GM12878 (cell line): ENCODE measurements at regions not wholly inside any gene's neighbourhood (a gene's known extent, or its start where the extent isn't known, plus 50 kb on each side); places are given as distances from the start of the nearest gene placed in this dataset.

Experiments used
- ATAC-seq: fragments of 200-7000 bp; cut with Tn5 transposase; 3 replicates; pipeline ENCODE4 v1.9.1; 2020; ENCODE audit warnings: mild to moderate bottlenecking, moderate library complexity
- BruUV-seq: library from RNA; stranded (reverse); fragments of 400-500 nt; replicated peaks from 2 replicates; lab custom pipeline; 2021; lab: Mats Ljungman, UMichigan
- CTCF ChIA-PET: fragments of 300-600 bp; sonication (Branson Sonifier 250); formaldehyde crosslinking; extraction: SDS; loops from one replicate; lab custom pipeline; 2021; ENCODE audit warnings: inconsistent platforms; lab: Yijun Ruan, JAX
- POLR2A ChIA-PET: fragments of 350-600 bp; formaldehyde crosslinking; extraction: SDS; loops from one replicate; lab custom pipeline; 2021; ENCODE audit warnings: inconsistent platforms; lab: Charles Lee
- RAD21 ChIA-PET: fragments of 300-600 bp; sonication (Branson Sonifier 250); formaldehyde crosslinking; loops from one replicate; lab custom pipeline; 2023; ENCODE audit warnings: antibody characterized with exemption; ENCODE audit not compliant: unreplicated experiment; lab: Charles Lee
- SMC1A ChIA-PET: fragments of 300-600 bp; sonication (Branson Sonifier 250); formaldehyde crosslinking; loops from one replicate; lab custom pipeline; 2023; ENCODE audit not compliant: unreplicated experiment, uncharacterized antibody; lab: Charles Lee
- DNase-seq: peaks from one replicate; pipeline ENCODE4 v3.0.0-alpha.2; 2011; ENCODE audit warnings: low read depth, low spot score
- FAIRE-seq: peaks from 3 replicates; lab custom pipeline; 2011; peaks lifted over from hg19 to GRCh38; lab: Jason Lieb, UNC
- H2AFZ ChIP-seq: 2 replicates; pipeline ENCODE4 v1.6.0; 2011; ENCODE audit warnings: low read depth, low read length, control low read depth; ENCODE audit not compliant: control insufficient read depth
- H3K27ac ChIP-seq: 2 replicates; pipeline ENCODE4 v1.5.1; 2011; ENCODE audit warnings: control low read depth; ENCODE audit not compliant: control insufficient read depth, insufficient read depth
- H3K27me3 ChIP-seq, 2 experiments: replicated peaks in 1 of 2; 2 replicates each; pipeline versions ENCODE4 v1.6.0 to v1.6.1; 2011; ENCODE audit warnings: low read length in 1 of 2; ENCODE audit not compliant: control insufficient read depth in 2 of 2, insufficient read depth in 2 of 2
- H3K36me3 ChIP-seq, 2 experiments: 2 replicates each; pipeline ENCODE4 v1.5.1; 2011; ENCODE audit warnings: low read length in 1 of 2; ENCODE audit not compliant: control insufficient read depth in 2 of 2, insufficient read depth in 2 of 2
- H3K4me1 ChIP-seq: 2 replicates; pipeline ENCODE4 v1.6.1; 2011; ENCODE audit warnings: mild to moderate bottlenecking, low read length, moderate library complexity, mixed read lengths; ENCODE audit not compliant: control insufficient read depth, insufficient read depth
- H3K4me2 ChIP-seq: 2 replicates; pipeline ENCODE4 v1.6.0; 2011; ENCODE audit warnings: control low read depth; ENCODE audit not compliant: control insufficient read depth, insufficient read depth
- H3K4me3 ChIP-seq: fragments of 200-600 bp; sonication (generic); 2 replicates; pipeline ENCODE4 v1.5.1; 2016
- H3K79me2 ChIP-seq: 2 replicates; pipeline ENCODE4 v1.6.0; 2011; ENCODE audit warnings: low read length; ENCODE audit not compliant: control insufficient read depth, insufficient read depth
- H3K9ac ChIP-seq: 2 replicates; pipeline ENCODE4 v1.8.0; 2011; ENCODE audit warnings: low read length, control low read depth, mixed read lengths; ENCODE audit not compliant: control insufficient read depth, insufficient read depth
- H3K9me3 ChIP-seq: replicated peaks from 3 replicates; pipeline ENCODE4 v1.5.1; 2011; ENCODE audit warnings: mild to moderate bottlenecking, low read length; ENCODE audit not compliant: control insufficient read depth, insufficient read depth
- H4K20me1 ChIP-seq: 2 replicates; pipeline ENCODE4 v1.6.0; 2011; ENCODE audit not compliant: control insufficient read depth, insufficient read depth
- ETV6 ChIP-seq, 2 experiments: fragments of 450-650 bp in 1 of 2; IDR thresholded peaks in 1 of 2; conservative IDR thresholded peaks in 1 of 2; 2 replicates each; pipeline ENCODE4 v1.6.1; 2014; ENCODE audit warnings: antibody characterized with exemption in 1 of 2, borderline replicate concordance in 1 of 2, low read depth in 1 of 2, mild to moderate bottlenecking in 1 of 2, moderate library complexity in 1 of 2
- RUNX3 ChIP-seq: IDR thresholded peaks from 2 replicates; pipeline ENCODE4 v1.6.1; 2012; ENCODE audit warnings: low read length, inconsistent platforms
- STAT3 ChIP-seq: IDR thresholded peaks from 2 replicates; pipeline ENCODE4 v1.6.1; 2011; ENCODE audit warnings: low read depth, low read length, improper control_type of control experiment
- WGBS: methylation state at CpG from one replicate; pipeline ENCODE4 v1.1.6; 2016; ENCODE audit warnings: low lambda C conversion rate; ENCODE audit not compliant: insufficient replicate concordance, insufficient coverage; ENCODE audit errors: missing lambda C conversion rate; 5-methylcytosine and 5-hydroxymethylcytosine counted together
- in situ Hi-C: fragments of 300-500 bp; cut with MboI; formaldehyde crosslinking; loops from 9 replicates; pipeline ENCODE4 v1.14.3; 2018; ENCODE audit warnings: mixed read lengths
- intact Hi-C: fragments of 100-400 bp; cut with micrococcal nuclease; formaldehyde crosslinking; loops from one replicate; pipeline ENCODE4 v1.14.2; 2022; ENCODE audit not compliant: unreplicated experiment
- TF ChIP-seq, protein P1 (sequence below): fragments of 450-650 bp; IDR thresholded peaks from 2 replicates; pipeline ENCODE4 v1.6.1; 2016; ENCODE audit warnings: mild to moderate bottlenecking, moderate library complexity, borderline replicate concordance

DNA sequence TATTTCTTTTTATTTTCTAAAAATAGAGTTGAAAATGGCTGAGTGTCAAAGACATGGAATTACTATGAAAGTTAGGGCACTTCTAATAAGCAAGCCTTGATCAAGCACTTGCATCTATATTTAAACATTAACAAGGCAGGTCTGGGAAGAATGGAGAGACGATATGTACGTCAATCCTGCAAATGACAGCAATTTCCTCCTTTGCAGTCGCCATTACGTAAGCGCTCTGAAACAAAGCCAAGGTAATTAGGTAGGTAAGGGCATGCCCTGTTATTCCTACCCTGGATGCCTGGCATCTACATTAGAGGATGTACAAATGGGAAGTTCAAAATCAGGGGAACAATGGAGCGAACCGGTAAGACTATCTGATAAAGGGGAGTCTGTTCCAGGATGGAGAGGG, 664.0 kb upstream of the ARGLU1 start:
- WGBS = 61% methylated on average over 7 of the region's 7 CpGs
- POLR2A ChIA-PET = no interaction called here

GRCh38 chr13:107223867-107224266, 655.9 kb upstream of the ARGLU1 start:
- intact Hi-C loops (no loop called here), in situ Hi-C loops (no loop called here)
- Histone ChIP-seq H3K4me2 (no peak overlapping the region), H3K79me2 (no peaks in the 10 kb centered on the region), H4K20me1 (no peaks in the 10 kb centered on the region), H3K4me1 (no peaks in the 10 kb centered on the region), H3K4me3 (no peak overlapping the region), H3K9ac (no peak overlapping the region), H2AFZ (no peak overlapping the region), H3K27me3 (no peaks in the 10 kb centered on the region), H3K27ac (no peak overlapping the region), H3K9me3 (no peaks in the 10 kb centered on the region), H3K36me3 (no peaks in the 10 kb centered on the region)
- RAD21 ChIA-PET = no interaction called here
- no peak for DNase-seq
- SMC1A ChIA-PET = no interaction called here
- no TSS peak for BruUV-seq
- POLR2A ChIA-PET = no interaction called here
- no peak for ATAC-seq
- FAIRE-seq = no peak
- CTCF ChIA-PET = no interaction called here
- TF ChIP-seq, protein P1, sequence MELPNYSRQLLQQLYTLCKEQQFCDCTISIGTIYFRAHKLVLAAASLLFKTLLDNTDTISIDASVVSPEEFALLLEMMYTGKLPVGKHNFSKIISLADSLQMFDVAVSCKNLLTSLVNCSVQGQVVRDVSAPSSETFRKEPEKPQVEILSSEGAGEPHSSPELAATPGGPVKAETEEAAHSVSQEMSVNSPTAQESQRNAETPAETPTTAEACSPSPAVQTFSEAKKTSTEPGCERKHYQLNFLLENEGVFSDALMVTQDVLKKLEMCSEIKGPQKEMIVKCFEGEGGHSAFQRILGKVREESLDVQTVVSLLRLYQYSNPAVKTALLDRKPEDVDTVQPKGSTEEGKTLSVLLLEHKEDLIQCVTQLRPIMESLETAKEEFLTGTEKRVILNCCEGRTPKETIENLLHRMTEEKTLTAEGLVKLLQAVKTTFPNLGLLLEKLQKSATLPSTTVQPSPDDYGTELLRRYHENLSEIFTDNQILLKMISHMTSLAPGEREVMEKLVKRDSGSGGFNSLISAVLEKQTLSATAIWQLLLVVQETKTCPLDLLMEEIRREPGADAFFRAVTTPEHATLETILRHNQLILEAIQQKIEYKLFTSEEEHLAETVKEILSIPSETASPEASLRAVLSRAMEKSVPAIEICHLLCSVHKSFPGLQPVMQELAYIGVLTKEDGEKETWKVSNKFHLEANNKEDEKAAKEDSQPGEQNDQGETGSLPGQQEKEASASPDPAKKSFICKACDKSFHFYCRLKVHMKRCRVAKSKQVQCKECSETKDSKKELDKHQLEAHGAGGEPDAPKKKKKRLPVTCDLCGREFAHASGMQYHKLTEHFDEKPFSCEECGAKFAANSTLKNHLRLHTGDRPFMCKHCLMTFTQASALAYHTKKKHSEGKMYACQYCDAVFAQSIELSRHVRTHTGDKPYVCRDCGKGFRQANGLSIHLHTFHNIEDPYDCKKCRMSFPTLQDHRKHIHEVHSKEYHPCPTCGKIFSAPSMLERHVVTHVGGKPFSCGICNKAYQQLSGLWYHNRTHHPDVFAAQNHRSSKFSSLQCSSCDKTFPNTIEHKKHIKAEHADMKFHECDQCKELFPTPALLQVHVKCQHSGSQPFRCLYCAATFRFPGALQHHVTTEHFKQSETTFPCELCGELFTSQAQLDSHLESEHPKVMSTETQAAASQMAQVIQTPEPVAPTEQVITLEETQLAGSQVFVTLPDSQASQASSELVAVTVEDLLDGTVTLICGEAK = no peak
- no peak for TF ChIP-seq ETV6 (conservative IDR thresholded peaks at IDR 0.05 in 1 of 2, IDR thresholded peaks at IDR 0.05 in 1 of 2; ENCODE audit: borderline replicate concordance in 1 of 2, low read depth in 1 of 2)
- no peak for TF ChIP-seq STAT3

More for the DNA sequence above, 664.0 kb upstream of the ARGLU1 start:
- RAD21 ChIA-PET = no interaction called here
- BruUV-seq = no TSS peak
- in situ Hi-C loops = no loop called here
- Histone ChIP-seq H4K20me1 (no peaks in the 10 kb centered on the region), H3K9me3 (no peaks in the 10 kb centered on the region), H3K27ac (no peak overlapping the region), H3K4me1 (no peaks in the 10 kb centered on the region), H3K4me2 (no peak overlapping the region)
- no peak for FAIRE-seq
- no peak for TF ChIP-seq RUNX3
- TF ChIP-seq, all 136 proteins: peak for 0
- Histone ChIP-seq H3K9ac (no peak overlapping the region), H3K4me3 (no peak overlapping the region), H3K27me3 (no peaks in the 10 kb centered on the region), H3K79me2 (no peaks in the 10 kb centered on the region), H2AFZ (no peak overlapping the region), H3K36me3 (no peaks in the 10 kb centered on the region)
- ATAC-seq (no peak), DNase-seq (no peak)
- ChIA-PET CTCF (interaction anchor here (0.6 to 1.0 kb wide), 2 partner anchors 26 to 179 kb away, joined by 3 to 4 read pairs; no protein-coding TSS in a partner anchor), SMC1A (no interaction called here)
- intact Hi-C loops = no loop called here
